SK-N-SH (cell line): ENCODE measurements at regions not wholly inside any gene's neighbourhood (a gene's known extent, or its start where the extent isn't known, plus 50 kb on each side); places are given as distances from the start of the nearest gene placed in this dataset.

Source experiments
- CTCF ChIA-PET: fragments of 300-600, 350-600 bp; formaldehyde crosslinking; extraction: SDS; loops from one replicate; lab custom pipeline; 2021; lab: Yijun Ruan, JAX
- POLR2A ChIA-PET: fragments of 350-600 bp; sonication (Branson Sonifier 250); formaldehyde crosslinking; extraction: SDS; loops from one replicate; lab custom pipeline; 2020; ENCODE audit warnings: antibody characterized with exemption, inconsistent platforms; lab: Yijun Ruan, JAX
- DNase-seq: peaks from one replicate; pipeline ENCODE4 v3.0.0; 2012
- H2AFZ ChIP-seq: fragments of 200-600 bp; sonication (generic); 2 replicates; pipeline ENCODE4 v1.8.1; 2016; ENCODE audit warnings: antibody characterized with exemption, mild to moderate bottlenecking, low read depth
- H3F3A ChIP-seq: fragments of 200-600 bp; sonication (generic); replicated peaks from 2 replicates; pipeline ENCODE3; 2016; ENCODE audit warnings: antibody characterized with exemption, mild to moderate bottlenecking; ENCODE audit not compliant: insufficient read depth
- H3K27ac ChIP-seq, 2 experiments: fragments of 200-500 bp in 1 of 2; fragments of 200-600 bp in 1 of 2; sonication (Bioruptor generic) in 1 of 2; sonication (generic), shearing (Covaris generic) in 1 of 2; 2 replicates each; pipeline versions ENCODE4 v1.5.1 to v1.6.1; 2014 to 2016; ENCODE audit warnings: low read depth in 2 of 2, inconsistent platforms in 1 of 2, low read length in 1 of 2, mild to moderate bottlenecking in 1 of 2, mixed read lengths in 1 of 2
- H3K27me3 ChIP-seq: fragments of 200-600 bp; sonication (generic), shearing (Covaris generic); 2 replicates; pipeline ENCODE4 v1.6.1; 2016; ENCODE audit warnings: mixed run types; ENCODE audit not compliant: insufficient read depth
- H3K36me3 ChIP-seq, 2 experiments: fragments of 200-500 bp in 1 of 2; fragments of 200-600 bp in 1 of 2; sonication (Bioruptor generic) in 1 of 2; sonication (generic) in 1 of 2; replicated peaks in 1 of 2; 2 replicates each; pipeline versions ENCODE3 to v1.5.1; 2014 to 2016; ENCODE audit warnings: low read length in 1 of 2, mild to moderate bottlenecking in 1 of 2; ENCODE audit not compliant: insufficient read depth in 2 of 2, control insufficient read depth in 1 of 2
- H3K4me1 ChIP-seq, 2 experiments: fragments of 200-500 bp in 1 of 2; fragments of 200-600 bp in 1 of 2; sonication (Bioruptor generic) in 1 of 2; sonication (generic), shearing (Covaris generic) in 1 of 2; 2 replicates each; pipeline versions ENCODE4 v1.5.1 to v1.6.1; 2014 to 2016; ENCODE audit warnings: low read depth in 1 of 2, low read length in 1 of 2, mixed run types in 1 of 2; ENCODE audit not compliant: insufficient read depth in 2 of 2, control insufficient read depth in 1 of 2
- H3K4me2 ChIP-seq: fragments of 200-600 bp; sonication (generic), shearing (Covaris generic); 2 replicates; pipeline ENCODE4 v1.6.1; 2017; ENCODE audit warnings: mixed run types
- H3K4me3 ChIP-seq, 2 experiments: fragments of 200-500 bp in 1 of 2; fragments of 200-600 bp in 1 of 2; sonication (Bioruptor generic) in 1 of 2; sonication (generic), shearing (Covaris generic) in 1 of 2; 2 replicates each; pipeline versions ENCODE4 v1.5.1 to v1.8.1; 2014 to 2016; ENCODE audit warnings: low read depth in 2 of 2, inconsistent platforms in 1 of 2, low read length in 1 of 2, mild to moderate bottlenecking in 1 of 2, mixed read lengths in 1 of 2, moderate library complexity in 1 of 2
- H3K79me2 ChIP-seq: fragments of 200-600 bp; sonication (generic); 2 replicates; pipeline ENCODE4 v1.8.1; 2017; ENCODE audit warnings: mild to moderate bottlenecking; ENCODE audit not compliant: insufficient read depth
- H3K9ac ChIP-seq: fragments of 200-600 bp; sonication (generic); 2 replicates; pipeline ENCODE4 v1.6.1; 2017; ENCODE audit warnings: mixed run types
- H3K9me2 ChIP-seq: fragments of 200-600 bp; sonication (generic); 2 replicates; pipeline ENCODE4 v1.6.1; 2017; ENCODE audit warnings: mixed run types
- H3K9me3 ChIP-seq: fragments of 200-600 bp; sonication (generic); 2 replicates; pipeline ENCODE4 v1.6.1; 2017; ENCODE audit warnings: mixed run types, mild to moderate bottlenecking, moderate library complexity
- H4K20me1 ChIP-seq: fragments of 200-600 bp; sonication (generic); 2 replicates; pipeline ENCODE4 v1.6.1; 2017; ENCODE audit warnings: mild to moderate bottlenecking, mixed run types; ENCODE audit not compliant: insufficient read depth
- CHD2 ChIP-seq: fragments of 150-350 bp; IDR thresholded peaks from 2 replicates; pipeline ENCODE4 v1.6.1; 2018; ENCODE audit warnings: low read length; ENCODE audit not compliant: partially characterized antibody
- FOXJ3 ChIP-seq: sonication (generic); formaldehyde crosslinking; IDR thresholded peaks from 2 replicates; pipeline ENCODE4 v1.5.1; 2020; ENCODE audit warnings: mild to moderate bottlenecking, missing genetic modification reagents
- FOXM1 ChIP-seq: IDR thresholded peaks from 2 replicates; pipeline ENCODE4 v1.4.0; 2012; ENCODE audit warnings: low read depth, mild to moderate bottlenecking
- JUND ChIP-seq: IDR thresholded peaks from 2 replicates; pipeline ENCODE4 v1.4.0; 2012
- MEF2A ChIP-seq: IDR thresholded peaks from 2 replicates; pipeline ENCODE4 v1.4.0; 2012; ENCODE audit warnings: low read depth, borderline replicate concordance
- MXI1 ChIP-seq: IDR thresholded peaks from 2 replicates; pipeline ENCODE4 v1.6.1; 2012; ENCODE audit warnings: mild to moderate bottlenecking, low read depth, low read length, improper control_type of control experiment
- NFIC ChIP-seq: IDR thresholded peaks from 2 replicates; pipeline ENCODE4 v1.4.0; 2012; ENCODE audit warnings: borderline replicate concordance
- PBX3 ChIP-seq: IDR thresholded peaks from 2 replicates; pipeline ENCODE4; 2012
- SIN3A ChIP-seq: IDR thresholded peaks from 2 replicates; pipeline ENCODE4 v1.6.1; 2012; ENCODE audit warnings: low read depth, mild to moderate bottlenecking, low read length, moderate library complexity, borderline replicate concordance
- TAF1 ChIP-seq: IDR thresholded peaks from 2 replicates; pipeline ENCODE4 v1.6.1; 2012; ENCODE audit warnings: low read depth, mild to moderate bottlenecking, low read length, moderate library complexity, borderline replicate concordance
- TCF12 ChIP-seq: IDR thresholded peaks from 2 replicates; pipeline ENCODE4 v1.4.0; 2012
- USF1 ChIP-seq: IDR thresholded peaks from 2 replicates; pipeline ENCODE4 v1.4.0; 2012; ENCODE audit warnings: low read depth, borderline replicate concordance
- YY1 ChIP-seq: IDR thresholded peaks from 2 replicates; pipeline ENCODE4 v1.4.0; 2012; ENCODE audit warnings: low read depth, mild to moderate bottlenecking
- WGBS: methylation state at CpG from one replicate; pipeline ENCODE4 v1.1.6; 2017; ENCODE audit warnings: low lambda C conversion rate; 5-methylcytosine and 5-hydroxymethylcytosine counted together

GRCh38 chr4:30790998-30791397 is 70.8 kb downstream of the PCDH7 start:
- POLR2A ChIA-PET, result no interaction called here
- Histone ChIP-seq H3F3A (no peaks in the 10 kb centered on the region), H3K9me2 (no peaks in the 10 kb centered on the region), H3K27me3 (no peaks in the 10 kb centered on the region), H3K79me2 (no peaks in the 10 kb centered on the region), H3K9ac (no peak overlapping the region), H3K4me3 (no peak overlapping the region), H3K9me3 (no peaks in the 10 kb centered on the region), H3K4me2 (no peak overlapping the region), H3K27ac (no peak overlapping the region), H3K36me3 (no peaks in the 10 kb centered on the region), H3K4me1 (no peaks in the 10 kb centered on the region; a peak in 2 of 4 replicates), H4K20me1 (no peaks in the 10 kb centered on the region), H2AFZ (no peak overlapping the region)
- CTCF ChIA-PET, result no interaction called here
- 56% methylated on average over 4 of the region's 4 CpGs for WGBS
- no peak for DNase-seq
- TF ChIP-seq MXI1, result no peak
- no peak for TF ChIP-seq TCF12
- TF ChIP-seq TAF1, result no peak
- TF ChIP-seq JUND, result no peak
- no peak for TF ChIP-seq FOXM1
- no peak for TF ChIP-seq SIN3A

DNA sequence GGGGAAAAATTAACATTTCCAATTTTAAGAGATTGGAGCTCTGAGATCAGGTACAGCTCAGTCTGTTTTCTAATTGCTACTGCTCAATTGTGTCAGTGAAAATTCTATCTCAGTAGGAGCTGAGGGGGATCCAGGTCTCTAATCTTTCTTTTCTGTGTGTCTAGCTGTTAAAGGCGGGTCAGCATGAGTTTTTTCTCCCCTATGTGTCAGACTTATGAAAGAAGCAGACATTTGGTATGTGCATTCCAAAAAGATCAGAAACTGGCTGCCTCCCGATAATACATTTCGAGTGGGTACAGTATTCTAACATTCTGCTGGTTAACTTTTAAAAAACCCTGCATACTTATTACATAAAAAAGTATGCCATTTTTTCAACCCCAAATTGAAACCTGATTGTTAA is 72.4 kb downstream of the PCDH7 start:
- ChIA-PET POLR2A (no interaction called here), CTCF (no interaction called here)
- Histone ChIP-seq H3K27ac (no peak overlapping the region), H3K9ac (no peak overlapping the region), H3K36me3 (no peaks in the 10 kb centered on the region), H3K4me3 (no peak overlapping the region), H3K4me1 (no peaks in the 10 kb centered on the region; a peak in 1 of 4 replicates), H3K27me3 (no peaks in the 10 kb centered on the region), H3K9me2 (no peaks in the 10 kb centered on the region), H4K20me1 (no peaks in the 10 kb centered on the region), H3K79me2 (no peaks in the 10 kb centered on the region), H2AFZ (no peak overlapping the region), H3K9me3 (no peaks in the 10 kb centered on the region), H3F3A (no peaks in the 10 kb centered on the region), H3K4me2 (no peak overlapping the region)
- DNase-seq, result no peak
- TF ChIP-seq TAF1 (no peak), PBX3 (no peak), FOXM1 (no peak), USF1 (no peak), CHD2 (no peak), NFIC (no peak), TCF12 (no peak), MEF2A (no peak), FOXJ3 (CRISPR knock-in tag) (no peak), YY1 (no peak)
- WGBS, result 64% methylated on average over 3 of the region's 3 CpGs
